Activated CD4-positive, alpha-beta T cell treated with anti-CD3 and anti-CD28 coated beads, Interleukin-2, amount 50 U/mL, for 24 hours (primary cell): ENCODE measurements at regions not wholly inside any gene's neighbourhood (a gene's known extent, or its start where the extent isn't known, plus 50 kb on each side); places are given as distances from the start of the nearest gene placed in this dataset.

Experiments
- DNase-seq, 2 donors: peaks; one replicate each; pipeline ENCODE4 v3.0.0-alpha.2; 2020; ENCODE audit warnings: low read depth in 1 of 2, low spot score in 1 of 2

- no peak for DNase-seq
These were observed 82.0 kb upstream of the EEA1 start for GRCh38 chr12:93011100-93011499.

- no peak for DNase-seq
These were observed 87.0 kb upstream of the EEA1 start for GRCh38 chr12:93015871-93016751.

GRCh38 chr12:93016752-93017350 lies 87.8 kb upstream of the EEA1 start:
- DNase-seq, result no peak

GRCh38 chr12:93018610-93019009 lies 89.5 kb upstream of the EEA1 start:
- DNase-seq, result no peak

- DNase-seq, result no peak
These were observed 90.3 kb upstream of the EEA1 start for GRCh38 chr12:93019212-93019927.

- no peak for DNase-seq
These were observed 91.0 kb upstream of the EEA1 start for GRCh38 chr12:93019975-93020630.

GRCh38 chr12:93020631-93021597 lies 91.8 kb upstream of the EEA1 start:
- no peak for DNase-seq

- DNase-seq, result no peak
These were observed 93.7 kb upstream of the EEA1 start for GRCh38 chr12:93022603-93023340.

GRCh38 chr12:93025145-93026103 lies 96.3 kb upstream of the EEA1 start:
- DNase-seq, result no peak

GRCh38 chr12:93027041-93027440 lies 97.9 kb upstream of the EEA1 start:
- no peak for DNase-seq

GRCh38 chr12:93029091-93029490 lies 100.0 kb upstream of the EEA1 start:
- DNase-seq, result no peak

GRCh38 chr12:93031028-93031427 lies 101.9 kb upstream of the EEA1 start:
- DNase-seq, result no peak

- DNase-seq, result no peak
These were observed 103.7 kb upstream of the EEA1 start for GRCh38 chr12:93032758-93033157.

GRCh38 chr12:93033948-93034347 lies 104.9 kb upstream of the EEA1 start:
- DNase-seq, result no peak

- no peak for DNase-seq
These were observed 110.0 kb upstream of the EEA1 start for GRCh38 chr12:93039062-93039461.

GRCh38 chr12:93039930-93040329 lies 110.8 kb upstream of the EEA1 start:
- no peak for DNase-seq

- no peak for DNase-seq
These were observed 111.3 kb upstream of the EEA1 start for GRCh38 chr12:93040367-93040766.

GRCh38 chr12:93041416-93041815 lies 112.3 kb upstream of the EEA1 start:
- no peak for DNase-seq

- DNase-seq, result no peak
These were observed 113.2 kb upstream of the EEA1 start for GRCh38 chr12:93042283-93042682.
